Esophagus squamous epithelium (tissue), 4 donors: ENCODE measurements at regions not wholly inside any gene's neighbourhood (a gene's known extent, or its start where the extent isn't known, plus 50 kb on each side); places are given as distances from the start of the nearest gene placed in this dataset.

Experiments used
- POLR2A ChIP-seq, 4 donors: fragments of 450-650 bp; IDR thresholded peaks; one replicate each; pipeline ENCODE4 v1.6.1; 2017; ENCODE audit warnings: antibody characterized with exemption in 4 of 4, mild to moderate bottlenecking in 4 of 4, moderate library complexity in 3 of 4
- TF ChIP-seq, protein P1 (sequence below), 6 experiments: fragments of 450-650 bp in 4 of 6; fragments of 200-600 bp in 2 of 6; sonication (generic) in 2 of 6; IDR thresholded peaks; one replicate each; pipeline ENCODE4 v1.5.1; 2016 to 2019; ENCODE audit warnings: antibody characterized with exemption in 6 of 6, mild to moderate bottlenecking in 4 of 6, moderate library complexity in 4 of 6

DNA sequence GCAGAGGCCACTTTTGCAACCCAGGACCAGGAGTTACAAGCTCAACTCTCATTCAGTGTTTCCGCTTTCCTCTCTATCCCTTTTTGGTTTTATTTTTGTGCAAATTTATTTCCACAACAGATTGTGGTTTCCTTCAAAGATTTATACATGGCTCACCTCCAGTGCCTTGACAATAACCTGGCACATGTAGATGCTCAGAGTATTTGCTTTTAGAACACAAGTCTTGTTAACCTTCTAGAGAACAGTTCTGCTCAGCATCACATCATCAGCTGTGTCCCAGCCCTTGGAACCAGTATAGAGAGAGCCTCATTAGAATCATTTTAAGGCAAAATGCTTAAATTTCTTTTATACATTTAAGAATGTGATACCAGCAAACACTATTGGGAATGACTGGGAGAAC is 133.7 kb downstream of the TENT5C start:
- TF ChIP-seq, protein P1, sequence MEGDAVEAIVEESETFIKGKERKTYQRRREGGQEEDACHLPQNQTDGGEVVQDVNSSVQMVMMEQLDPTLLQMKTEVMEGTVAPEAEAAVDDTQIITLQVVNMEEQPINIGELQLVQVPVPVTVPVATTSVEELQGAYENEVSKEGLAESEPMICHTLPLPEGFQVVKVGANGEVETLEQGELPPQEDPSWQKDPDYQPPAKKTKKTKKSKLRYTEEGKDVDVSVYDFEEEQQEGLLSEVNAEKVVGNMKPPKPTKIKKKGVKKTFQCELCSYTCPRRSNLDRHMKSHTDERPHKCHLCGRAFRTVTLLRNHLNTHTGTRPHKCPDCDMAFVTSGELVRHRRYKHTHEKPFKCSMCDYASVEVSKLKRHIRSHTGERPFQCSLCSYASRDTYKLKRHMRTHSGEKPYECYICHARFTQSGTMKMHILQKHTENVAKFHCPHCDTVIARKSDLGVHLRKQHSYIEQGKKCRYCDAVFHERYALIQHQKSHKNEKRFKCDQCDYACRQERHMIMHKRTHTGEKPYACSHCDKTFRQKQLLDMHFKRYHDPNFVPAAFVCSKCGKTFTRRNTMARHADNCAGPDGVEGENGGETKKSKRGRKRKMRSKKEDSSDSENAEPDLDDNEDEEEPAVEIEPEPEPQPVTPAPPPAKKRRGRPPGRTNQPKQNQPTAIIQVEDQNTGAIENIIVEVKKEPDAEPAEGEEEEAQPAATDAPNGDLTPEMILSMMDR (IDR thresholded peaks at IDR 0.05): no peak
- no peak for TF ChIP-seq POLR2A (IDR thresholded peaks at IDR 0.05)
